Dermis blood vessel endothelial cell (primary cell): ENCODE measurements at regions not wholly inside any gene's neighbourhood (a gene's known extent, or its start where the extent isn't known, plus 50 kb on each side); places are given as distances from the start of the nearest gene placed in this dataset.

ENCODE experiments used
- DNase-seq: peaks from one replicate; pipeline ENCODE4 v3.0.0; 2010

DNA sequence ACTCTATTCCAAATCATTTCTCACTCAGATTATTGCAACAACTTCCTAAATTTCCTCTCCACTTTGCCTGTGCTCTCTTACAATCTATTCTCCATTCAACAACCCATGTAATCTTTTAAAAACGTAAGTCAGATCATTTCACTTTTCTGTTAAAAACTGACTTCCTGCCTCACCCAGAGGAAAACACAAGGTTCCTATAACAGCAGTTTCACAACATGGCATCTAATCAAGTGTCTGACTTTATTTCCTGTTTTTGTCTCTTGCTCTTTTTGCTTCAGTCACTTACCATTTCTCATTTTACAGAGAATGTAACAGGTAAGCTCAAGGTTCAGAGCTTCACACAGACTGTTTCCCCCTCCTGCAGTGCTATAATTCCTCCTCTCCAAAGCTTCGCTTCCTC lies 560.7 kb downstream of the LRRIQ3 start:
- DNase-seq = no peak

- DNase-seq = no peak
These were observed 563.0 kb downstream of the LRRIQ3 start for GRCh38 chr1:73635021-73635420.

DNA sequence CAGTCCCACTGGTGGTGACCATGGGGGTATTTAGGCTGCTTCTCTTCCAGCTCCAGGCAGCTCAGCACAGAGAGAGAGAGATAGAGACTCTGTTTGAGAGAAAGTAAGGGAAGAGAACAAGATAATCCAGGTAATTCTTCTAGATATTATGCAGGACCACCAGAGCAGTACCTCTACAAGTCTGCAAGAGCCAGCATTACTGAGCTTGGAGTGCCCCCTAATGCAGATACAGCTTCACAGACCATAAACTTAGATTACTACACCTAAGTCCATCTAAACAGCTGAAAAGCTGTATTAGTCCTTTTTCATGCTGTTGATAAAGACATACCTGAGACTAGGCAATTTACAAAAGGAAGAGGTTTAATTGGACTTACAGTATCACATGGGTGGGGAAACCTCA lies 570.3 kb downstream of the LRRIQ3 start:
- DNase-seq = no peak

DNA sequence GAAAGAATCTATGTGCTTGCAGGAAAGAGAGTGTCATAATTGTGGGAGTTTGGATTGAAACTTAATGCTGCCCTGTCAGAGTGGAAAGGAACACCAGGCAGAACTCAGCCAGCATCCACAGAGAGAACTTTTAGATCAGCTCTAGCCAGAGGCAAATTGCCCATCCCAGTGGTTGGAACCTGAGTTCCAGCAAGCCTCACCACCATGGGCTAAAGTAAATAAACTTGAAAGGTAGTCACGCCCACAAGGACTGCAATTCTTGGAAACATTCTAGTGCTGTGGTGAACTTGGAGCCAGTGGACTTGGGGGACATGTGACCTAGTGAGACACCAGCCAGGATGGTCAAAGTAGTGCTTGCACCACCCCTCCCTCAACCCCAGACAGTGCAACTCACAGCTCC lies 571.6 kb downstream of the LRRIQ3 start:
- no peak for DNase-seq

- DNase-seq = no peak
These were observed 574.0 kb downstream of the LRRIQ3 start for GRCh38 chr1:73623946-73624345.

GRCh38 chr1:73617145-73617544 lies 580.8 kb downstream of the LRRIQ3 start:
- no peak for DNase-seq

- DNase-seq = no peak
These were observed 586.3 kb downstream of the LRRIQ3 start for GRCh38 chr1:73611681-73612080.

GRCh38 chr1:73604739-73605138 lies 593.2 kb downstream of the LRRIQ3 start:
- DNase-seq = peak; percentile 14

DNA sequence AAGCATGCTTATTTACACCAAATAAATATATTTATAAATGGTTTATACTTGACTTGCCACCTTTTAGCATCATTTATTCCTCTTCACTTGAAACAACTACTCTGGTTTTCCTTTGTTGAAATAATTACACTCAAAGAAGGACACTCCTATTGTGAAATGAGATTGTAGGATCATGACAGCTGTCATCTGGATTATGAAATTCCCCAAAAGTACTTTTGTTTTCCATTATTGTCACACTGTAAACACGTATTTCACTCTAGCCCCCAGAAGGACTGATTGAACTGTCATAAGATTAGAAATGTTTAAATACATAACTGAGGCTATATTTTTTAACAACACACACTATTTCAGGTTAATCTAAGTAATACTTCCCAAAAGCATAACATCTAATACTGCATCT lies 593.8 kb downstream of the LRRIQ3 start:
- no peak for DNase-seq

GRCh38 chr1:73593804-73594203 lies 604.2 kb downstream of the LRRIQ3 start:
- DNase-seq = peak; percentile 0

GRCh38 chr1:73593364-73593763 lies 604.6 kb downstream of the LRRIQ3 start:
- peak; percentile 19 for DNase-seq

GRCh38 chr1:73587080-73587479 lies 610.9 kb downstream of the LRRIQ3 start:
- no peak for DNase-seq

GRCh38 chr1:73577206-73577605 lies 620.8 kb downstream of the LRRIQ3 start:
- no peak for DNase-seq

GRCh38 chr1:73576083-73576482 lies 621.9 kb downstream of the LRRIQ3 start:
- no peak for DNase-seq

- no peak for DNase-seq
These were observed 633.7 kb downstream of the LRRIQ3 start for GRCh38 chr1:73564294-73564693.

- DNase-seq = no peak
These were observed 641.7 kb downstream of the LRRIQ3 start for GRCh38 chr1:73556270-73556669.

DNA sequence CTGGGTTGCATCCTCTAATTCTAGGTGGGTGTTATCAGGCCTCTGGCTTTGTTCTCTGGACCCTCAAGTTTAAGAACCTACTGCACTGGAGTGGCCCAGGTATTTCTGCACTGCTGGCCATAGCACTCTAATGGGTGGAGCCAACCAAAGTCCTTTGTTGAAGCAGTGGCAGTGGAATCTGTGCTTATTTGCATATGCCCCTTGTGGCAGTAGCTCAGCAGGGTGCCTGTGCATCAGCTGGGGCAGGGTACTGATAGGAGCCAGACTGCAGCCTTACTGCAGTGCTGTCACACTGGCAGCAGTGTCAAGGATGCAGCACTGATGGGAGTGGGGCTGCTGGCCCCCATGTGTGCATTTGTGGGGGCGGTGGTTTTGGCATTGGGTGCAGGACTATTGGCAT lies 660.6 kb downstream of the LRRIQ3 start:
- no peak for DNase-seq

DNA sequence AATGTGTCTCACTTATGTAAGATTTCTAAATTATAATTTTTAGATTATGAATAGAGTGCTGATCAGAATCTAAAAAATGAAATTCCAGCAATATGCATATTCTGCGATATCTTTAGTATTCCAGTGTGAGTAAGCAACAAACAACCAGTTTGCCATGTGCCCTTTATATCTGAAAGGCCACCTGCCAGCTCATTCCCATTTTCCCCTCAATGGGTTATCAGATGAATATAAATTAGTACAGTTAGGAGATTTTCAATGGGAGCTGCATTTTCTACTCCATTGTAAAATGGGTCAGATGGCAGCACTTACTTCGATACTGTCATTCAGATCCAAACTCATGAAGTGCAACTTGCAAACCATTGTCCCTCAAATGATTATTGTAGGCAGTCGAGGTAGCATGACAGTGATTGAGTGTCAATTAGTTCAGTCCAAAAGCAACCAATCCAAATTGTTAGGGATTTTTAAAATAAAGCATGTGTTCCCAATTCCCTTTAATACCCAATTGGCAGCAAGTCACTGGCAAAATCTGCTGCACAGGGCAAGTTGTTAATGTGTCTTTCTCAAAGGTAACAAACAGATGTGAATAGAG lies 680.3 kb downstream of the LRRIQ3 start:
- DNase-seq = no peak

DNA sequence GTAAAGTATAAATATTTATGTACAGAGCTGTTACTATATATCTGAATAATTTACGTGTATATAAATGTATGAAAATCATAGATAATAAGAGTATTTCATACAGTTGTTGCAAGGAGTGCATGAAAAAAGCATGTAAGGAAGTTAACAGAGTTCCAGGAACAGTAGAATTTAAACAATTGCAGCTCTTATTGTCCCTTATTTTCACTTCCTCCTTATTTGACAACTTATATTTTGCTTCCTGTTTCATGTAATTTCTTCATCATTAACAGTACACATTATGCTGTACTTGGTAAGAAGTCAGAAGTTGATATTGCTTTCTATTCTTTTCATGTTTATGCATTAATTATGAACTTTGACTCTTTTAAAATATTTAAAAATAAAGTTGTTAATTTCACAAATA lies 681.5 kb downstream of the LRRIQ3 start:
- DNase-seq = no peak

DNA sequence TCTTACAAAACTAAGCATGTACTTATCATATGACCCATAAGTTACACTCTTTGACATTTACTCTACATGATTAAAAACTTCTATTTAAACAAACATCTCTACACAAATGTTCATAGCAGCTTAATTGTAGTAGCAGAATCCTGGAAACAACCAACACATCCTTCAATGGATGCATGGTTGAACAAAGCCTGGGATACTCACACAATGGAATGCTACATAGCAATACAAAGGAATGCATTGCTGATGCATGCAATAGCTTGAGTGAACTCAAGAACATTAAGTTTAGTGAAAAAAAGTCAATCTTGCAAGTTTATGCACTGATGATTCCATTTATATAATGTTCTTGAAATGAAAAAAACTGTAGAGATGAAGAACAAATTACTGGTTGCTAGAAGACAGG lies 686.9 kb downstream of the LRRIQ3 start:
- DNase-seq = no peak

- no peak for DNase-seq
These were observed 697.8 kb downstream of the LRRIQ3 start for GRCh38 chr1:73500154-73500553.

GRCh38 chr1:73499671-73500070 lies 698.3 kb downstream of the LRRIQ3 start:
- DNase-seq = no peak

- DNase-seq = no peak
These were observed 706.4 kb downstream of the LRRIQ3 start for GRCh38 chr1:73491621-73492020.

DNA sequence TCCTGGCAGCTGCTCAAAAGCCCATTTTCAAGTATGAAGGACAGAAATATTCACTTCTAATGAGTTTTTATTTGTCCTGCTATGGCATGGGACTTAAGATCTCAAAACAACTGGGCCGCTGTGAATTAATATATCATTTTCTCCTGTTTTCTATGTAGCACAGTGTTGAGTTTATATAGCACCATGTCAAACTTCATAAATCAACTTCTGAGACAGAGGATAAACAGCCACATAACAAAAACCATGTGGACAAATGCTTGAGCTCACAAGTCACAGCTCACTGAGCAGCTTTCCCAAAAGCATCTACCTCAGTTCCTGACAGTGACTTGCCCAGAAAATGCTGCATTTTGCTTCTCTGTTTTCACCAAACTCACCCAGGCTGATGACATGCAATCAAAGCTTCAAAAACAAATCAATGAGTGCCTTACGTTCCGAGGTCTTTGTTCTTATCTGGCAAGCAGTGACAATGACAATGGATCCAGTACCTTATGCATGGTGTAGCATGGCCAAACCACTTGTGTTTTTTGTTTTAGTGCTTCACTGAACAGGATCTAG lies 722.6 kb downstream of the LRRIQ3 start:
- DNase-seq = no peak

DNA sequence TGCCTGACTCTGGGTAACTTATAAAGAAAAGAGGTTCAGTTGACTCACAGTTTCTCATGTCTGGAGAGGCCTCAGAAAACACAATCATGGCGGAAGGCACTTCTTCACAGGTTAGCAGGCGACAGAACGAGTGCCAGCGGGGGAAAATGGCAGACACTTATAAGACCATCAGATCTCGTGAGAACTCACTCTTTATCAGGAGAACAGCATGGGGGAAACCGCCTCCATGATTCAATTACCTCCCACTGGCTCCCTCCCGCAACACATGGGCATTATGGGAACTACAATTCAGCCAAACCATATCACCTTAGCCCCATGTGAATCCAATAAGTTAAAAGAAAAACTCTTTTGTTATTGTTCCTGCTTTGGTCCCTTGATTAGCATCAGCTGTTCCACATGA lies 725.2 kb downstream of the LRRIQ3 start:
- no peak for DNase-seq
